HFFc6 (cell line): ENCODE measurements at regions not wholly inside any gene's neighbourhood (a gene's known extent, or its start where the extent isn't known, plus 50 kb on each side); places are given as distances from the start of the nearest gene placed in this dataset.

Experiments
- DNase-seq: peaks from one replicate; pipeline ENCODE4 v3.0.0-alpha.2; 2018
- H3K27ac Mint-ChIP-seq: 2 replicates; pipeline ENCODE4 v1.8.0; 2020; ENCODE audit warnings: mild to moderate bottlenecking, mixed read lengths
- H3K27me3 Mint-ChIP-seq: 2 replicates; pipeline ENCODE4 v1.8.0; 2021; ENCODE audit warnings: mild to moderate bottlenecking, moderate library complexity, mixed read lengths; ENCODE audit not compliant: insufficient read depth
- H3K36me3 Mint-ChIP-seq: 2 replicates; pipeline ENCODE4 v1.8.0; 2021; ENCODE audit warnings: low read depth, mixed read lengths
- H3K4me1 Mint-ChIP-seq: 2 replicates; pipeline ENCODE4 v1.8.0; 2020; ENCODE audit warnings: low read depth, mixed read lengths
- H3K4me3 Mint-ChIP-seq: 2 replicates; pipeline ENCODE4 v1.8.0; 2020; ENCODE audit warnings: mild to moderate bottlenecking, moderate library complexity, mixed read lengths
- H3K9me3 Mint-ChIP-seq: 2 replicates; pipeline ENCODE4 v1.8.0; 2020; ENCODE audit warnings: mild to moderate bottlenecking, mixed read lengths
- CTCF ChIP-seq: fragments of 200-600 bp; sonication (generic); IDR thresholded peaks from 2 replicates; pipeline ENCODE4 v1.5.0; 2021; ENCODE audit warnings: antibody characterized with exemption, mild to moderate bottlenecking

DNA sequence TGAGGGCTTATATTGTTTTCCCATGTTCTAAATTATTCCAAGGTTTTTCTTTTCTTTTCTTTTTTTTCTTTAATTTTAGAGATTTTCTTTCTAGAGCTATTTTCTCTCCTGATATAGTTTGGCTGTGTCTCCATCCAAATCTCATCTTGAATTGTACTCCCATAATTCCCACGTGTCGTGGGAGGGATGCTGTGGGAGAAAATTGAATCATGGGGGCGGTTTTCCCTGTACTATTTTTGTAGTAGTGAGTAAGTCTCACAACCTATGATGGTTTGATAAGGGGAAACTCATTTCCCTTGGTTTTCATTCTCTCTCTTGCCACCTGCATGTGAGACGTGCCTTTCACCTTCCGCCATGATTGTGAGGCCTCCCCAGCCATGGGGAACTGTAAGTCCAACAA is 1906.4 kb upstream of the PRR20A start:
- Mint-ChIP-seq H3K4me1 (no peaks in the 10 kb centered on the region), H3K27me3 (no peaks in the 10 kb centered on the region; the same call in 1 of the 2 replicates), H3K9me3 (peaks cover 26% of the 10 kb centered on the region), H3K4me3 (no peak overlapping the region), H3K27ac (no peak overlapping the region), H3K36me3 (no peaks in the 10 kb centered on the region)
- TF ChIP-seq CTCF: no peak
- DNase-seq: no peak

- Mint-ChIP-seq H3K27ac (no peak overlapping the region), H3K9me3 (peaks cover 49% of the 10 kb centered on the region), H3K4me1 (no peaks in the 10 kb centered on the region), H3K4me3 (no peak overlapping the region), H3K36me3 (0 out of 2 replicates have a peak, but pooled peaks cover 3% of the 10 kb centered on the region), H3K27me3 (no peaks in the 10 kb centered on the region; the same call in 1 of the 2 replicates)
- no peak for DNase-seq
- TF ChIP-seq CTCF: peak; percentile 17; the same call in 1 of the 2 replicates
These were observed 1895.6 kb upstream of the PRR20A start for GRCh38 chr13:55245005-55245644.

- no peak overlapping the region for H3K4me3 Mint-ChIP-seq
- H3K27ac Mint-ChIP-seq: no peak overlapping the region
- DNase-seq: no peak
- no peaks in the 10 kb centered on the region for H3K27me3 Mint-ChIP-seq
- H3K9me3 Mint-ChIP-seq: peaks cover 44% of the 10 kb centered on the region
- no peaks in the 10 kb centered on the region for H3K36me3 Mint-ChIP-seq
- H3K4me1 Mint-ChIP-seq: no peaks in the 10 kb centered on the region
- TF ChIP-seq CTCF: no peak
These were observed 1885.5 kb upstream of the PRR20A start for GRCh38 chr13:55255236-55255635.

- Mint-ChIP-seq H3K36me3 (no peaks in the 10 kb centered on the region), H3K4me1 (no peaks in the 10 kb centered on the region), H3K27me3 (no peaks in the 10 kb centered on the region), H3K27ac (no peak overlapping the region), H3K9me3 (peaks cover 24% of the 10 kb centered on the region), H3K4me3 (no peak overlapping the region)
- no peak for TF ChIP-seq CTCF
- no peak for DNase-seq
These were observed 1877.7 kb upstream of the PRR20A start for GRCh38 chr13:55263045-55263444.

- no peak overlapping the region for H3K27ac Mint-ChIP-seq
- TF ChIP-seq CTCF: no peak
- no peaks in the 10 kb centered on the region for H3K36me3 Mint-ChIP-seq
- H3K4me3 Mint-ChIP-seq: no peak overlapping the region
- no peaks in the 10 kb centered on the region for H3K4me1 Mint-ChIP-seq
- H3K27me3 Mint-ChIP-seq: no peaks in the 10 kb centered on the region
- no peak for DNase-seq
- peaks cover 19% of the 10 kb centered on the region for H3K9me3 Mint-ChIP-seq
These were observed 1874.1 kb upstream of the PRR20A start for GRCh38 chr13:55266644-55267043.

DNA sequence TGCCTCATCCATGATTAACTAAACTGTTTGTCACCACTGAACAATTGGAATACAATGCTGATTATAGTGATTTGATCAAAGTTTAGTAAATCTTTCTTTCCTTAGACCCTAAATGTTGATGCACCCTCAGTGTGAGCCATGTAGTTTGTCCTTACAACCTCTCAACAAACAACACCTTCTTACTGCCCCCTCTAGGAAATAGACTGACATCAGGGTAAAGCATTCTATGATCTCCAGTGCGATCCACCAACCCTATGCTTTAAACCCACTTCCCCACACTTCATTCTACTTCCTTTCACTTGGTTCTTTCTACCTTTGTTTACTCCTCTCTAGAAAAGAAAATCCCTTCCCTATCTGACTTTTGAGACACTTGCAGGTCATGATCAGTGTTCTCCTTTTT is 1842.5 kb upstream of the PRR20A start:
- Mint-ChIP-seq H3K9me3 (peaks cover 53% of the 10 kb centered on the region), H3K4me1 (no peaks in the 10 kb centered on the region), H3K27ac (no peak overlapping the region), H3K36me3 (no peaks in the 10 kb centered on the region), H3K4me3 (no peak overlapping the region), H3K27me3 (no peaks in the 10 kb centered on the region)
- no peak for TF ChIP-seq CTCF
- no peak for DNase-seq
